T-helper 1 cell treated with Interleukin-12 subunit alpha and Interleukin-12 subunit beta and Interleukin-4 antibody, amounts not matched to agents 30 μg/mL and 1 μg/mL, for 36 hours (primary cell): ENCODE measurements at regions not wholly inside any gene's neighbourhood (a gene's known extent, or its start where the extent isn't known, plus 50 kb on each side); places are given as distances from the start of the nearest gene placed in this dataset.

Source experiments
- H3K27ac Mint-ChIP-seq: one replicate; pipeline ENCODE4 v1.8.0; 2021; ENCODE audit warnings: mild to moderate bottlenecking, mixed read lengths
- H3K27me3 Mint-ChIP-seq: one replicate; pipeline ENCODE4 v1.8.0; 2021; ENCODE audit warnings: low read depth, mixed read lengths
- H3K36me3 Mint-ChIP-seq: one replicate; pipeline ENCODE4 v1.8.0; 2021; ENCODE audit warnings: low read depth, mixed read lengths
- H3K4me1 Mint-ChIP-seq: one replicate; pipeline ENCODE4 v1.8.0; 2021; ENCODE audit warnings: low read depth, mixed read lengths
- H3K4me3 Mint-ChIP-seq: one replicate; pipeline ENCODE4 v1.8.0; 2021; ENCODE audit warnings: mild to moderate bottlenecking, moderate library complexity, mixed read lengths
- H3K9me3 Mint-ChIP-seq: one replicate; pipeline ENCODE4 v1.8.0; 2021; ENCODE audit warnings: mixed read lengths

DNA sequence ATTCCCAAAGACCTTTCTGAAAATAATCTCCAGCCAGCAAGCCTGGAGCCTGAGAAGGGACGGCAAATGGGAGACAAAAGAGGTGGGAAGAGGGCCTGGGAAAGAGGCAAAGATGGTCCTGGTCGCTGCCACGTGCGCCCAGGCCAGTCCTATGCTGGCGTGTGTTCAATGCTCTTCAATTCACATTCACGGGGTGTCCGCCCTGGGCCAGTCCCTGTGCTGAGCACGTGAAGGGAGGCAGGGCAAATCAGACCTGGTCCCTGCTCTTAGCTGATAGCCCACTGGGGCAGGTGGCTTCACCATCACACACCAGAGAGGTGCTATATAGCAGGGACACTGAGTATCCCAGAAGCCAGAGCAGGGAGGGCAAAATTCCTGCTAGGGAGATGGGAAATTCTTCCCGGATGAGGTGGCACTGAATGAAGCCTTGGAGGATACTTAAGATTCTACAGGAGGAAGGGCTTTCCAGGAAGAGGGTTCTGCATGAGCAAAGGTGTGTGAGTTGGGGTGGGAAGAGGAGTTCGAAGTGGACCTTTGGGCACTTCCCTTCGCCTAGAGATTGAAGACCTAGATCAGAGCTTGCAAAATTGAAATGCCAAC lies 148.2 kb downstream of the CHST1 start:
- Mint-ChIP-seq H3K27me3 (no peaks in the 10 kb centered on the region), H3K4me1 (no peaks in the 10 kb centered on the region), H3K9me3 (no peaks in the 10 kb centered on the region), H3K4me3 (no peak overlapping the region), H3K36me3 (no peaks in the 10 kb centered on the region), H3K27ac (no peak overlapping the region)

DNA sequence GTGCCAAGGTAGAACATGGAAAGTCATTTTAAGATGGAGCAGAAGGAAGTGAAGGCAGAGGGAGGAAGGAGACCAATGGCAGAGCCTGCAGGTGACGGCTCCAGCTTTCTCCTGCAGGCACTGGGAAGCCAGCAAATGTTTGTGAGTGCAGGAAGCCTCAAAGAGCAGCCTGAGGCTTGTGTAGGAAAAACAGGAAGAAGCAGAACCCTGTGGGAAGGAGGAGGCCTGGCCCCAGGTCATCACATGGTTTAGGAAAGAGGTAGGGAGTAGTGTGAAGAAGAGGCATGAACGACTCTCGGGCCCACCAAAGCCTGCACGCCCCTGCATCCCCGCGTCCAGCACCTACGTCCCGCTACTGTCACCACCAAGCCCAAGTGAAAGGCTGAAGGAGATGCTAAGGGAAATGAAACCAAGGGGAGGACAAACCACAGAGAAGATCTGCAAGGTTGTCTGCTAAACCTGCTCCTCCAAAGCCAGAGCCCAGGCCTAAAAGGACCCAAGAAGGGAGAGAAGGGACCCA lies 151.5 kb downstream of the CHST1 start:
- no peaks in the 10 kb centered on the region for H3K9me3 Mint-ChIP-seq
- no peaks in the 10 kb centered on the region for H3K27me3 Mint-ChIP-seq
- no peak overlapping the region for H3K27ac Mint-ChIP-seq
- H3K4me3 Mint-ChIP-seq: no peak overlapping the region
- H3K4me1 Mint-ChIP-seq: no peaks in the 10 kb centered on the region
- H3K36me3 Mint-ChIP-seq: no peaks in the 10 kb centered on the region

- no peaks in the 10 kb centered on the region for H3K9me3 Mint-ChIP-seq
- no peaks in the 10 kb centered on the region for H3K27me3 Mint-ChIP-seq
- no peaks in the 10 kb centered on the region for H3K4me1 Mint-ChIP-seq
- H3K36me3 Mint-ChIP-seq: no peaks in the 10 kb centered on the region
- no peak overlapping the region for H3K27ac Mint-ChIP-seq
- no peak overlapping the region for H3K4me3 Mint-ChIP-seq
These were observed 152.8 kb downstream of the CHST1 start for GRCh38 chr11:45512471-45513148.

DNA sequence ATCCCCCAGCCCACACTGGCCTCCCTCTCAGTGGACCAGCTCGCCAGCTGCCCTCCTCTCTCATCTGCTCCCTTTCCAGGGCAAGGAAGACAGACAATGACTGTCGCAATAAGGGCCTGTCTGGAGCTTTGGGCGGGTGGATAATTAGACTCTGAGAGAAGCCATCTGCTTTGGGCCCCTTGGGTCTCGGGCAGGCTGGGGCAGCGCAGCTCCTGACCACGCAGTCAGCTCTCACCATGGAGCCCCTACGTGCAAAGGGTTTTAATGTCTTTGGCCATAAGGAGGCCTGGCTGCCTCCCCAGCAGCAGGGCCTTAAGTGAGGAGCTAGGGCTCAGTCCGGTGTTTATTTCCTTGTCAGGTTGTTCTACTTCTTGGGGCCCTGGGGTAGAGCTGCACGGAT lies 153.9 kb downstream of the CHST1 start:
- no peak overlapping the region for H3K27ac Mint-ChIP-seq

DNA sequence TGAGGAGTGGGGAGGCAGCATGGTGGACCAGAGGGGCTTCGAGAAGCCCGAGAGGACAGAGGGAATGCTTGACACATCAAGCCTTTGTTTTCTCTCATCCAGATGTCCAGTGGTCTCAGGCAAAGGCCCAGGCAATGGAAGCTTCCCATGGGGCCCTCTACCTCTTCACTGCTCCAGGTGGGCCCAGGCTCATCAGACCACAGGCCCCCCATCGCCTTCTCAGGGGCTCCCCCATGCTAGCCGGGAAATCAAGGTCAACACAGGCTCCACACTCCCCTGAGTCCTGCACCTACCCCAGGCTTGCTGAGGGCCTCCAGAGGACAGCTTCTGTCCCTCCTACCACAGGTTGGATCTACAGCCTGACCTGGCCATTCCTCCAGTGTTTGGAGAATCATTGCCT lies 157.5 kb downstream of the CHST1 start:
- H3K36me3 Mint-ChIP-seq: no peaks in the 10 kb centered on the region
- H3K27ac Mint-ChIP-seq: no peak overlapping the region
- H3K4me3 Mint-ChIP-seq: no peak overlapping the region
- no peaks in the 10 kb centered on the region for H3K27me3 Mint-ChIP-seq
- no peaks in the 10 kb centered on the region for H3K9me3 Mint-ChIP-seq
- H3K4me1 Mint-ChIP-seq: no peaks in the 10 kb centered on the region

More for the DNA sequence above, 153.9 kb downstream of the CHST1 start:
- Mint-ChIP-seq H3K4me3 (no peak overlapping the region), H3K36me3 (no peaks in the 10 kb centered on the region), H3K4me1 (no peaks in the 10 kb centered on the region), H3K27me3 (no peaks in the 10 kb centered on the region), H3K9me3 (no peaks in the 10 kb centered on the region)

DNA sequence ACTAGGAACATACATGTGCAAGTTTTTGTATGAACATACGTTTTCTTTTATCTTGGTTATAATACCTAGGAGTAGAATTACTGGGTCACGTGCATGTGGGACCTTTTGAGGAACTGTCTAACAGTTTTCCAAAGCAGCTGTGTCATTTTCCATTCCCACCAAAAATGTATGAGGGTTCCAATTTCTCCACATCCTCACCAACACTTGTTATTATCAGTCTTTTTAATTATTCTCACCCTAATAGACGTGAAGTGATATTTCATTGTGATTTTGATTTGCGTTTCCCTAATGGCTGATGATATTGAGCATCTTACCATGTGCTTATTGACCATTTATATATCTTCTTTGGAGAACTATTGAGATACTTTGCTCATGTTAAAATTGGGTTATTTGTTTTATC lies 162.1 kb downstream of the CHST1 start:
- H3K27ac Mint-ChIP-seq: no peak overlapping the region
- no peaks in the 10 kb centered on the region for H3K9me3 Mint-ChIP-seq
- peaks cover under 1% of the 10 kb centered on the region for H3K27me3 Mint-ChIP-seq
- H3K4me1 Mint-ChIP-seq: no peaks in the 10 kb centered on the region
- H3K36me3 Mint-ChIP-seq: no peaks in the 10 kb centered on the region
- no peak overlapping the region for H3K4me3 Mint-ChIP-seq

DNA sequence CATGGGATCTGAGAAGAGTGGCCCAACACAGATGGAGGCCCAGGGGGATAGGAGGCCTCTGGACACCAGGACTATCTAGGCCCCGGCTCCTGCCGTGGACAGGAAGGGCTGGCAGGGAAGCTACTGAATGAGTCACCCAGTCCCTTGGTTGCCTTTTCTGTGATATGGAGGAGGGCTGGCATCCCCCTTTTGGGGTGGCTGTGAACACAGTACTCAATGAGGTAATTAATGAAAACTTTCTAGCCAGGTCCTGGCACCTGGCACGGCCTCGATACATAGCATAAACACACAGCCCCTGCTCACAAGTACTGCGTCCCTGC lies 163.2 kb downstream of the CHST1 start:
- no peaks in the 10 kb centered on the region for H3K9me3 Mint-ChIP-seq
- no peak overlapping the region for H3K27ac Mint-ChIP-seq
- H3K36me3 Mint-ChIP-seq: no peaks in the 10 kb centered on the region
- no peak overlapping the region for H3K4me3 Mint-ChIP-seq
- no peaks in the 10 kb centered on the region for H3K4me1 Mint-ChIP-seq
- H3K27me3 Mint-ChIP-seq: peaks cover 8% of the 10 kb centered on the region

- Mint-ChIP-seq H3K4me3 (no peak overlapping the region), H3K36me3 (no peaks in the 10 kb centered on the region), H3K4me1 (no peaks in the 10 kb centered on the region), H3K27ac (no peak overlapping the region), H3K27me3 (peaks cover 12% of the 10 kb centered on the region), H3K9me3 (no peaks in the 10 kb centered on the region)
These were observed 163.8 kb downstream of the CHST1 start for GRCh38 chr11:45501392-45502225.

DNA sequence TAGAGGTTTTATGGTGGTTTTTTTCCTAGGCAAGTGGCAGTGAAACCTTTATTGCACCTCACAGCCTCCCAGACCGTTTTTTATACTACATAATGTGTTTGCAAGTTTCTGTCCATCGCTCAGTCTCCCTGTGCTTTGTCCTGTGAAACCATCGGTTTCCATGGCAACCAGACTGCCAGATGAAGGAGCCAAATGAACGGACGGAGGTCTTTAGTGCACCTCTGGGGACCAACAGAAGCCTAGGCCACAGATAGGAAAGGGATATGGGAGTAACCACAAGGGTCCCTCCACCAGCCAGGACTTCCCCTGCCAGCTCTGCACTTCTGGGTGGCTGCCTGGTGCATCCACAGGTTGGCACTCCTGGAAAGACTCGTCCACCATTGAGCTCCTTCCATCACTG lies 165.0 kb downstream of the CHST1 start:
- no peaks in the 10 kb centered on the region for H3K9me3 Mint-ChIP-seq

GRCh38 chr11:45494738-45495137 lies 170.7 kb downstream of the CHST1 start:
- Mint-ChIP-seq H3K9me3 (no peaks in the 10 kb centered on the region), H3K4me1 (peaks cover 2% of the 10 kb centered on the region), H3K27me3 (peaks cover 22% of the 10 kb centered on the region), H3K27ac (no peak overlapping the region), H3K4me3 (no peak overlapping the region), H3K36me3 (no peaks in the 10 kb centered on the region)

More for the DNA sequence above, 165.0 kb downstream of the CHST1 start:
- Mint-ChIP-seq H3K36me3 (no peaks in the 10 kb centered on the region), H3K27ac (no peak overlapping the region), H3K4me1 (no peaks in the 10 kb centered on the region), H3K4me3 (no peak overlapping the region), H3K27me3 (peaks cover 12% of the 10 kb centered on the region)

- H3K36me3 Mint-ChIP-seq: no peaks in the 10 kb centered on the region
- no peak overlapping the region for H3K27ac Mint-ChIP-seq
- no peaks in the 10 kb centered on the region for H3K9me3 Mint-ChIP-seq
- no peak overlapping the region for H3K4me3 Mint-ChIP-seq
- H3K4me1 Mint-ChIP-seq: peaks cover 2% of the 10 kb centered on the region
- H3K27me3 Mint-ChIP-seq: peaks cover 6% of the 10 kb centered on the region
These were observed 176.0 kb downstream of the CHST1 start for GRCh38 chr11:45489281-45489905.

DNA sequence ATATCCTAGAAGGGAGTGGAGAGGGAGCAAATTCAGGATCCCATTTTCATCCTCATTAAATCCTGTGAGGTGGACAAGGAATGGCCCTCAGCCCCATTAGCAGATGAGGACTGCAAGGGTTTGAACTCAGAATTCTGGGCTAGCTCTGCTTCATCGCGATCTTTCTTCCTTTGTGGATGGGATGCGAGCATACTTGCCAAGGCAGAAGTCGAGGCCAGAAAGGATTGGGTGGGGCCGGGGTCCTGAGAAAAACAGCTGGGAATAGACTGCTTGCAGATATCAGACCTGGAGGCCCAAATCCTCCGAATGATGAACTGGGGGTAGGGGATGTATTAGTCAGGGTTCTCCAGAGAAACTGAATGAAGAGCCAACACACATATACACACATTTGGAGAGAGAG lies 179.0 kb downstream of the CHST1 start:
- Mint-ChIP-seq H3K9me3 (no peaks in the 10 kb centered on the region), H3K27ac (no peak overlapping the region), H3K27me3 (no peaks in the 10 kb centered on the region), H3K4me3 (no peak overlapping the region), H3K4me1 (peaks cover 2% of the 10 kb centered on the region), H3K36me3 (no peaks in the 10 kb centered on the region)

DNA sequence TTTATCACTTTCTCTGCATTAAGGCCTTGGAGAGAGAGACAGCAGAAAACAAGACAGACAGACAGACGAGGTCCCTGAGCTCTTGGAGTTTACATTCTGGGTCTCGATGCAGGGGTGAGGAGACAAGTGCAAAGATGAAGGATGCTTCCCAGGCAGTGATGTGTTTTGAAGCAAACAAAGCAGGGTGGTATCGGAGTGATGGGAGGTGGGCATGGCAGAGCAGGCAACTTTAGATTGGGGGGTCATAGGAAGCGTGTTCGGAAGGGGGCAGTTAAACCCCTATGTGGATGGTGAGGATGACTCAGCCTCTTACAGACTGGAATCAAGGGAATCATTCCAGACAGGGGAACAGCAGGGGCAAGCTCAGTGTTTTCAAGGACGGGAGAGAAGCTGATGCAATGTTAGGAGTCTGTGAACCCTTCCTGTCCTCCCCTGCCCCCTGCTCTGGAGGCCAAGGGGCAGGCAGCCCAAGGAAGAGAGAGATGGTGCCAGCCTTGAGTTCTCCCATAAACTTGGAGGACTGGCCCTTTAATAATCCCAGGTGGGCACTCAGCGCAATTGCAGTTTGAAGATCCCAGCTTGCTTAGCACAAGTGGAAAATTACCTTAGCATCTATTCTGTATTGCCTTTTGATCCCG lies 180.2 kb downstream of the CHST1 start:
- Mint-ChIP-seq H3K27me3 (no peaks in the 10 kb centered on the region), H3K4me3 (no peak overlapping the region), H3K9me3 (no peaks in the 10 kb centered on the region), H3K27ac (no peak overlapping the region), H3K36me3 (no peaks in the 10 kb centered on the region), H3K4me1 (no peaks in the 10 kb centered on the region)

GRCh38 chr11:45484326-45484883 lies 181.0 kb downstream of the CHST1 start:
- H3K27me3 Mint-ChIP-seq: no peaks in the 10 kb centered on the region
- no peaks in the 10 kb centered on the region for H3K9me3 Mint-ChIP-seq
- no peak overlapping the region for H3K4me3 Mint-ChIP-seq
- no peak overlapping the region for H3K27ac Mint-ChIP-seq
- no peaks in the 10 kb centered on the region for H3K4me1 Mint-ChIP-seq
- no peaks in the 10 kb centered on the region for H3K36me3 Mint-ChIP-seq
